Esophagus mucosa (tissue), 1 donor: ENCODE measurements at regions not wholly inside any gene's neighbourhood (a gene's known extent, or its start where the extent isn't known, plus 50 kb on each side); places are given as distances from the start of the nearest gene placed in this dataset.

Source experiments
- ATAC-seq: fragments of 200-7000 bp; cut with Tn5 transposase; one replicate; pipeline ENCODE4 v1.9.1; 2020
- donor health status: DM: yes; HTN: yes; CAD: no.

- ATAC-seq, result no peak
Measured at GRCh38 chr19:28523619-28524018, 689.3 kb downstream of the UQCRFS1 start.

GRCh38 chr19:28522545-28522922, 690.4 kb downstream of the UQCRFS1 start:
- ATAC-seq, result no peak

GRCh38 chr19:28521614-28522544, 691.1 kb downstream of the UQCRFS1 start:
- ATAC-seq, result no peak

GRCh38 chr19:28520998-28521568, 691.9 kb downstream of the UQCRFS1 start:
- ATAC-seq, result no peak

- no peak for ATAC-seq
Measured at GRCh38 chr19:28519952-28520861, 692.7 kb downstream of the UQCRFS1 start.

GRCh38 chr19:28519218-28519779, 693.7 kb downstream of the UQCRFS1 start:
- ATAC-seq, result no peak

- no peak for ATAC-seq
Measured at GRCh38 chr19:28516415-28516872, 696.5 kb downstream of the UQCRFS1 start.

- no peak for ATAC-seq
Measured at GRCh38 chr19:28514166-28514565, 698.8 kb downstream of the UQCRFS1 start.

- no peak for ATAC-seq
Measured at GRCh38 chr19:28511655-28512054, 701.3 kb downstream of the UQCRFS1 start.

GRCh38 chr19:28509079-28509895, 703.7 kb downstream of the UQCRFS1 start:
- ATAC-seq, result no peak

- no peak for ATAC-seq
Measured at GRCh38 chr19:28508666-28509065, 704.3 kb downstream of the UQCRFS1 start.

GRCh38 chr19:28505933-28506332, 707.0 kb downstream of the UQCRFS1 start:
- ATAC-seq, result no peak

- no peak for ATAC-seq
Measured at GRCh38 chr19:28505134-28505533, 707.8 kb downstream of the UQCRFS1 start.

GRCh38 chr19:28504727-28505126, 708.2 kb downstream of the UQCRFS1 start:
- ATAC-seq, result no peak

- ATAC-seq, result no peak
Measured at GRCh38 chr19:28504139-28504538, 708.8 kb downstream of the UQCRFS1 start.

GRCh38 chr19:28502879-28503734, 709.8 kb downstream of the UQCRFS1 start:
- no peak for ATAC-seq

GRCh38 chr19:28501976-28502375, 711.0 kb downstream of the UQCRFS1 start:
- ATAC-seq, result no peak

GRCh38 chr19:28500982-28501630, 711.8 kb downstream of the UQCRFS1 start:
- ATAC-seq, result no peak

GRCh38 chr19:28500296-28500695, 712.7 kb downstream of the UQCRFS1 start:
- no peak for ATAC-seq

GRCh38 chr19:28498404-28498976, 714.5 kb downstream of the UQCRFS1 start:
- ATAC-seq, result no peak
